BJ (cell line): ENCODE measurements at regions not wholly inside any gene's neighbourhood (a gene's known extent, or its start where the extent isn't known, plus 50 kb on each side); places are given as distances from the start of the nearest gene placed in this dataset.
"Not testable (repeated sequence)": the region's sequence is repeated elsewhere in the genome, so short reads cannot be mapped to it uniquely, and the experiment has no call there.

Experiments
- CTCF ChIA-PET: fragments of 350-600 bp; formaldehyde crosslinking; extraction: SDS; loops from one replicate; lab custom pipeline; 2021; ENCODE audit warnings: antibody characterized with exemption, inconsistent platforms; lab: Yijun Ruan, JAX
- POLR2A ChIA-PET: fragments of 300-600 bp; sonication (Branson Sonifier 250); formaldehyde crosslinking; extraction: SDS; loops from one replicate; lab custom pipeline; 2021; ENCODE audit warnings: antibody characterized with exemption; lab: Charles Lee
- DNase-seq: peaks from one replicate; pipeline ENCODE4 v3.0.0-alpha.2; 2011; ENCODE audit warnings: low read depth
- H3K27me3 ChIP-seq: 2 replicates; pipeline ENCODE4 v1.6.0; 2011; ENCODE audit warnings: low read length; ENCODE audit not compliant: control insufficient read depth, insufficient read depth
- H3K36me3 ChIP-seq: 2 replicates; pipeline ENCODE4 v1.5.1; 2011; ENCODE audit warnings: low read length; ENCODE audit not compliant: control insufficient read depth, insufficient read depth
- H3K4me3 ChIP-seq: 2 replicates; pipeline ENCODE4 v1.5.1; 2011; ENCODE audit warnings: low read depth, mild to moderate bottlenecking, control low read depth, low read length
- CTCF ChIP-seq: IDR thresholded peaks from 2 replicates; pipeline ENCODE4 v1.5.1; 2011; ENCODE audit warnings: low read depth, mild to moderate bottlenecking, control low read depth, inconsistent platforms, low read length, moderate library complexity; ENCODE audit not compliant: insufficient read depth

DNA sequence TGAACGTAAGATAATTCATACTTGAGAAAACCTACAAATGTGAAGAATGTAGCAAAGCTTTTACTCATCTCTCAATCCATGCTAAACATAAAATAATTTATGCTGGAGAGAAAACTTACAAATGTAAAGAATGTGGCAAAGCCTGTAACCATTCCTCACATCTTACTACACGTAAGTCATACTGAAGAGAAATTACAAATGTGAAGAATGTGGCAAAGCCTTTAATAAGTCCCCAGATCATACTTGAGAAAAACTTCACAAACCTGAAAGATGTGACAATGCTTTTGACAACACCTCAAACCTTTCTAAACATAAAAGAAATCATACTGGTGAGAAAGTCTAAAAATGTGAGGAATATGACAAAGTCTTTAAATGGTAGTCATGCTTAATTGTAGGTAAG is 89.4 kb downstream of the ZNF675 start:
- ChIA-PET CTCF (no interaction called here), POLR2A (no interaction called here)
- no peak overlapping the region for H3K4me3 ChIP-seq

GRCh38 chr19:23596872-23597271 is 90.1 kb downstream of the ZNF675 start:
- Histone ChIP-seq H3K27me3 (no peaks in the 10 kb centered on the region), H3K36me3 (no peaks in the 10 kb centered on the region), H3K4me3 (no peak overlapping the region)
- ChIA-PET POLR2A (no interaction called here), CTCF (no interaction called here)
- DNase-seq = no peak
- no peak for TF ChIP-seq CTCF

More for the DNA sequence above, 89.4 kb downstream of the ZNF675 start:
- no peak for TF ChIP-seq CTCF
- no peaks in the 10 kb centered on the region for H3K36me3 ChIP-seq
- H3K27me3 ChIP-seq = no peaks in the 10 kb centered on the region
- no peak for DNase-seq

DNA sequence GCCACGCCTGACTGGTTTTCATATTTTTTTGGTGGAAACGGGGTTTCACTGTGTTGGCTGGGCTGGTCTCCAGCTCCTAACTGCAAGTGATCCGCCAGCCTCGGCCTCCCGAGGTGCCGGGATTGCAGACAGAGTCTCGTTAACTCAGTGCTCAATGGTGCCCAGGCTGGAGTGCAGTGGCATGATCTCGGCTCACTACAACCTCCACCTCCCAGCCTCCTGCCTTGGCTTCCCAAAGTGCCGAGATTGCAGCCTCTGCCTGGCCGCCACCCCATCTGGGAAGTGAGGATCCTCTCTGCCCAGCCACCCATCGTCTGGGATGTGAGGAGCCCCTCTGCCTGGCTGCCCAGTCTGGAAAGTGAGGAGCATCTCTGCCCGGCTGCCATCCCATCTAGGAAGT is 92.7 kb downstream of the ZNF675 start:
- POLR2A ChIA-PET, H3K4me3 ChIP-seq, DNase-seq, H3K27me3 ChIP-seq, H3K36me3 ChIP-seq, CTCF ChIA-PET: not testable (repeated sequence)

GRCh38 chr19:23587546-23587945 is 99.5 kb downstream of the ZNF675 start:
- POLR2A ChIA-PET = no interaction called here
- no peak overlapping the region for H3K4me3 ChIP-seq
- no peak for TF ChIP-seq CTCF
- no peaks in the 10 kb centered on the region for H3K27me3 ChIP-seq
- CTCF ChIA-PET = no interaction called here
- no peak for DNase-seq
- H3K36me3 ChIP-seq = no peaks in the 10 kb centered on the region

DNA sequence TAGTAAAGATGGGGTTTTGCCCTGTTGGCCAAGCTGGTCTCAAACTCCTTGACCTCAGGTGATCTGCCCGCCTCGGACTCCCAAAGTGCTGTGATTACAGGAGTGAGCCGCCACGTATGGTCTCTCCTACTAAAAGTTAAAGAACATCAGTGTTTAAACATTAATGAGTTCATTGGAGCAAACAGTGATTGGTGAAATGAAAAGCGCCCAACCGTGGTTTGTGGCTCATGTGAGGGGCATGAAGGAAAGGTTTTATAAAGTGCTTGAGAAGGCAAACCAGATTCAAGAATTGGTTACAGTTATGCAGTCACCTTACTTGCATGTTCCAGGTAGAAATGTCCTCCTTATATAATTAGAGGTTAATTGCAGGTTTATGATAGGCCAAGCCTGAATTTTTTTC is 109.5 kb downstream of the ZNF675 start:
- TF ChIP-seq CTCF = no peak
- CTCF ChIA-PET = no interaction called here
- H3K27me3 ChIP-seq = no peaks in the 10 kb centered on the region

GRCh38 chr19:23571175-23571574 is 115.8 kb downstream of the ZNF675 start:
- TF ChIP-seq CTCF = no peak
- DNase-seq = no peak
- no peaks in the 10 kb centered on the region for H3K36me3 ChIP-seq
- ChIA-PET POLR2A (no interaction called here), CTCF (no interaction called here)
- H3K4me3 ChIP-seq = no peak overlapping the region
- H3K27me3 ChIP-seq = no peaks in the 10 kb centered on the region

More for the DNA sequence above, 109.5 kb downstream of the ZNF675 start:
- POLR2A ChIA-PET = no interaction called here
- no peak for DNase-seq
- H3K36me3 ChIP-seq = no peaks in the 10 kb centered on the region
- no peak overlapping the region for H3K4me3 ChIP-seq

- POLR2A ChIA-PET, H3K36me3 ChIP-seq, H3K4me3 ChIP-seq, CTCF ChIA-PET, DNase-seq, H3K27me3 ChIP-seq: not testable (repeated sequence)
Observed at GRCh38 chr19:23568116-23568515, 118.9 kb downstream of the ZNF675 start.
